Tibial nerve (tissue), 4 donors: ENCODE measurements at regions not wholly inside any gene's neighbourhood (a gene's known extent, or its start where the extent isn't known, plus 50 kb on each side); places are given as distances from the start of the nearest gene placed in this dataset.

ENCODE experiments used
- DNase-seq, 2 donors: peaks; one replicate each; pipeline ENCODE4 v3.0.0-alpha.2; 2019; ENCODE audit warnings: low spot score in 2 of 2
- H3K27ac ChIP-seq, 4 donors: fragments of 200-600 bp; sonication (generic) in 3 of 4; one replicate each; pipeline ENCODE4 v1.5.1; 2017 to 2019; ENCODE audit warnings: mild to moderate bottlenecking in 1 of 4
- H3K27me3 ChIP-seq, 2 donors: fragments of 200-600 bp; sonication (generic) in 1 of 2; one replicate each; pipeline versions ENCODE4 v1.5.1 to v1.6.0; 2017 to 2019
- H3K36me3 ChIP-seq, 3 donors: fragments of 200-600 bp; sonication (generic); one replicate each; pipeline ENCODE4 v1.5.1; 2018 to 2019
- H3K4me1 ChIP-seq, 4 donors: fragments of 200-600 bp; sonication (generic) in 3 of 4; one replicate each; pipeline ENCODE4 v1.5.1; 2017 to 2019
- H3K4me3 ChIP-seq, 4 donors: fragments of 200-600 bp; sonication (generic) in 3 of 4; one replicate each; pipeline ENCODE4 v1.5.1; 2017 to 2019; ENCODE audit warnings: mild to moderate bottlenecking in 1 of 4, moderate library complexity in 1 of 4
- H3K9me3 ChIP-seq, 4 donors: fragments of 200-600 bp; sonication (generic) in 3 of 4; one replicate each; pipeline ENCODE4 v1.5.1; 2017 to 2019
- EP300 ChIP-seq, 2 donors: sonication (generic); formaldehyde crosslinking; IDR thresholded peaks; one replicate each; pipeline ENCODE4 v1.6.1; 2017; ENCODE audit warnings: antibody characterized with exemption in 2 of 2, mild to moderate bottlenecking in 1 of 2
- POLR2A ChIP-seq, 2 donors: fragments of 450-650 bp; IDR thresholded peaks; one replicate each; pipeline ENCODE4 v1.6.1; 2017; ENCODE audit warnings: antibody characterized with exemption in 2 of 2, mild to moderate bottlenecking in 2 of 2, moderate library complexity in 2 of 2
- WGBS, 2 donors: methylation state at CpG; one replicate each; pipeline ENCODE4 v1.1.5; 2018; 5-methylcytosine and 5-hydroxymethylcytosine counted together
- TF ChIP-seq, protein P1 (sequence below), 5 experiments: fragments of 200-600 bp in 3 of 5; fragments of 450-650 bp in 2 of 5; sonication (generic) in 3 of 5; IDR thresholded peaks; one replicate each; pipeline ENCODE4 v1.5.1; 2016 to 2019; ENCODE audit warnings: antibody characterized with exemption in 5 of 5, mild to moderate bottlenecking in 3 of 5, moderate library complexity in 2 of 5

DNA sequence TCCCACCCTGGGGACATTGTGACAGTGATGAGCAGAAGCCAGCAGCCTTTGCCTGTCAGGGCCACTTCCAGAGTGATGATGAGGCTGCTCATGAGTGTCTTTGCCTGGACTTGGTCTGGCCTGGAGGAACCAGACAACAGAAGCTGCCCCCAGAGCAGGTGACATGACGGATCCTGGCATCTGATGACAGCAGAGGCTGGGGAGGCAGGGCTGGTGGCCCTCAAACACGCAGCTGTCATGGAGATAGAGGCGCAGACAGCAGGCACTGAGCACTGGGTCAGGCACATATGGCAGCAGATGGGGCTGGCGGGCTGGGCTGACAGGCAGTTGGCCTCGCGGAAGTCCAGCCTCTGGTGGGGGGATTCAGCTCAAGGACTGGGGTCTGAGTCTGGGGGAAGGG is 66.4 kb upstream of the STUM start:
- TF ChIP-seq, protein P1, sequence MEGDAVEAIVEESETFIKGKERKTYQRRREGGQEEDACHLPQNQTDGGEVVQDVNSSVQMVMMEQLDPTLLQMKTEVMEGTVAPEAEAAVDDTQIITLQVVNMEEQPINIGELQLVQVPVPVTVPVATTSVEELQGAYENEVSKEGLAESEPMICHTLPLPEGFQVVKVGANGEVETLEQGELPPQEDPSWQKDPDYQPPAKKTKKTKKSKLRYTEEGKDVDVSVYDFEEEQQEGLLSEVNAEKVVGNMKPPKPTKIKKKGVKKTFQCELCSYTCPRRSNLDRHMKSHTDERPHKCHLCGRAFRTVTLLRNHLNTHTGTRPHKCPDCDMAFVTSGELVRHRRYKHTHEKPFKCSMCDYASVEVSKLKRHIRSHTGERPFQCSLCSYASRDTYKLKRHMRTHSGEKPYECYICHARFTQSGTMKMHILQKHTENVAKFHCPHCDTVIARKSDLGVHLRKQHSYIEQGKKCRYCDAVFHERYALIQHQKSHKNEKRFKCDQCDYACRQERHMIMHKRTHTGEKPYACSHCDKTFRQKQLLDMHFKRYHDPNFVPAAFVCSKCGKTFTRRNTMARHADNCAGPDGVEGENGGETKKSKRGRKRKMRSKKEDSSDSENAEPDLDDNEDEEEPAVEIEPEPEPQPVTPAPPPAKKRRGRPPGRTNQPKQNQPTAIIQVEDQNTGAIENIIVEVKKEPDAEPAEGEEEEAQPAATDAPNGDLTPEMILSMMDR (IDR thresholded peaks at IDR 0.05), result no peak
- TF ChIP-seq EP300 (IDR thresholded peaks at IDR 0.05), result no peak
- no peak for TF ChIP-seq POLR2A (IDR thresholded peaks at IDR 0.05)
- WGBS, 2 donors, result 92 to 100% methylated on average over 5 to 6 of the region's 6 CpGs
- H3K9me3 ChIP-seq, result peaks cover 0 to 3% (median 0%) of the 10 kb centered on the region in 4 donors
- H3K4me1 ChIP-seq, result no peaks in the 10 kb centered on the region
- H3K27me3 ChIP-seq, result peaks cover 0 to 14% of the 10 kb centered on the region in 2 donors
- no peak for DNase-seq
- no peaks in the 10 kb centered on the region for H3K36me3 ChIP-seq
- H3K27ac ChIP-seq, result no peak overlapping the region
- no peak overlapping the region for H3K4me3 ChIP-seq

DNA sequence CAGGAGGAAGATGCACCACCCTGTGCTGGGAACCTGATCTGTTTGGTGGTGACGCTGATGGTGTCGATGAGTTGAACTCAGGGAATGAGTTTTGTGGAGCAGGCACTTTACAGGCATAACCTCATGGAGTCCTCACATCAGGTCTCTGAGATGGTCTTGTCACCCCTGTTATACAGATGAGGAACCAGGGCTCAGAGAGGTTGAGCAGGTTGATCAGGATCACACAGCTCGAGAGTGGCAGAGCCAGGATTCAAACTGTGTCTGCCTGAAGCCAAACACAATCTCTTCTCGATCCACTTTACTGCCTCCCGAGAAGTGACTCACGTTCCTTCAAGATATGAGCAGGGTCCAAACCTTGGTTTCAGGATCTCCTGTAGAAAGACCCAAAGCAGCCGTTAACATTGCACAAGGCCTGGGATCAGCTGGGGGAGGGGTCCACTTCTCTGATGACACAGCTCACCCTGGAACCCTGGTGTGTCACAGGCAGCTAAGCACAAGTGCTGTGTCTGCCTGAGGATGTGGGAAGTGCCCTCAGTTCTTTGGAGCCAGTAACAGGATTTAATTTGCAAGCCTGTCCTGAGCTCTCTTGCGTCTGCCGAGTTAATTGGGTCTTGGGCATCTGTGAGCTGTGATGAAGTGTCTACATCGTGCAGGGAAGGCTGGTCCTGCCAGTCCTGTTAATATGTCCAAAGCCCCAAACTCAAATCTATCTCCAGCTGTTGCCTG is 65.4 kb upstream of the STUM start:
- Histone ChIP-seq H3K9me3 (peaks cover 0 to 3% (median 0%) of the 10 kb centered on the region in 4 donors), H3K36me3 (no peaks in the 10 kb centered on the region), H3K27me3 (peaks cover 0 to 14% of the 10 kb centered on the region in 2 donors), H3K4me3 (no peak overlapping the region), H3K27ac (no peak overlapping the region), H3K4me1 (no peaks in the 10 kb centered on the region)
- DNase-seq, result no peak
- TF ChIP-seq, protein P1 (IDR thresholded peaks at IDR 0.05), result no peak
- TF ChIP-seq EP300 (IDR thresholded peaks at IDR 0.05) (no peak), POLR2A (IDR thresholded peaks at IDR 0.05) (no peak)
- WGBS, 2 donors, result 78 to 84% methylated on average over 9 to 10 of the region's 10 CpGs

DNA sequence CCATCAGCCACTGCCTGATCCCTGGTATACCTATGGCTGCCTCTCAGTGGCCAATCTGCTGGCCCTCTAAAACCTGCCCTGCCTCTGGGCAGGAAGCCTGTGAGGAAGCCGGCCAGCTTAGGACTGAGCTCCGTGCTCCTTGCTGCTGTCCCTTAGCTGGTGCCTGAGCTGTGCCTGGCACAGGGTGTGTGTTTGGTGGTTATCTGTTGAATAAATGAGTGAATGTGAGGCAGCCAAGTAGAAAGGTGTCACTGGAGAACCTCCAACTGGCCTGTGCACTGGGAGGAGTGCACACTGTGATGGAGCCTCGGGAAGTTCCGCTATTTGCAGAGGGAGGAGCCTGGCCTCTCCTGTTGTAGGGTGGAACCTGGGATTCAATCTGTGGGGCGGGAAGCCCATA is 63.4 kb upstream of the STUM start:
- Histone ChIP-seq H3K36me3 (no peaks in the 10 kb centered on the region), H3K27ac (no peak overlapping the region), H3K4me3 (no peak overlapping the region), H3K4me1 (no peaks in the 10 kb centered on the region), H3K9me3 (peaks cover 0 to 3% (median 0%) of the 10 kb centered on the region in 4 donors), H3K27me3 (peaks cover 0 to 14% of the 10 kb centered on the region in 2 donors)
- 63 to 82% methylated on average over 5 of the region's 5 CpGs for WGBS, 2 donors
- DNase-seq, result no peak
- TF ChIP-seq POLR2A (IDR thresholded peaks at IDR 0.05), result no peak
- TF ChIP-seq, protein P1 (IDR thresholded peaks at IDR 0.05), result no peak
- no peak for TF ChIP-seq EP300 (IDR thresholded peaks at IDR 0.05)

DNA sequence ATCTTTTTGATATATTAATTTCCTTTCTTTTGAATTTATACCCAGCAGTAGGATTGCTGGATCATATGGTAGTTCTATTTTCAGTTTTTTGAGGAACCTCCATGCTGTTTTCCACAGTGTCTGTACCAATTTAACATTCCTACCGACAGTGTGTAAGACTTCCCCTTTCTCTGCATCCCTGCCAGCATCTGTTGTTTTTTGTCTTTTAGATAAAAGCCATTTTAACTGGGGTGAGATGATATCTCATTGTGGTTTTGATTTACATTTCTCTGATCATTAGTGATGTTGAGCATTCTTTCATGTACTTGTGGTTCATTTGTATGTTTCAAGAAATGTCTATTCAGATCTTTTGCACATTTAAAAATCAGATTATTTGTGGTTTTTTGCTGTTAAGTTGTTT is 62.4 kb upstream of the STUM start:
- 39 to 66% methylated on average over 1 of the region's 1 CpG for WGBS, 2 donors
- Histone ChIP-seq H3K27ac (no peak overlapping the region), H3K27me3 (peaks cover 0 to 14% of the 10 kb centered on the region in 2 donors), H3K4me1 (no peaks in the 10 kb centered on the region), H3K9me3 (peaks cover 0 to 3% (median 0%) of the 10 kb centered on the region in 4 donors), H3K4me3 (no peak overlapping the region), H3K36me3 (no peaks in the 10 kb centered on the region)
- DNase-seq, result no peak
- TF ChIP-seq, protein P1 (IDR thresholded peaks at IDR 0.05), result no peak

DNA sequence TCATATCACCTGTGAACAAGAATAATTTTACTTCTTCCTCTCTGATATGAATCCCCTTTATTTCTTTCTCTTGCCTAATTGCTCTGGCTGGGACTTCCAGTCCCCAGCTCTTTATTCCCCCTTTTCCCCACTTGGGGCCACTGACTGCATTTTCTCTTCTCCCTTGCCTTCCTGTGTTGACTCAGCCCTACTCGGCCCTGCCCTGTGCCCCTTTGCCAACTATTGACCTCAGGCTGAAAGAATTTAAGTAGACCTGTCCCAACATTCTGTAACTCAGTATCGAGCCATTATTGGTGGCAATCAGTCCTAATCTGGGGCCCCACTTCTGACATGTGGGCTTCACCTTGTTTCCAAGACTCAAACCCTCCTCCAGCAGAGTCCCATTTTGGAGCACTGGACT is 60.6 kb upstream of the STUM start:
- H3K27ac ChIP-seq, result no peak overlapping the region
- H3K27me3 ChIP-seq, result peaks cover 0 to 14% of the 10 kb centered on the region in 2 donors
- no peaks in the 10 kb centered on the region for H3K36me3 ChIP-seq
- peaks cover 0 to 3% (median 0%) of the 10 kb centered on the region in 4 donors for H3K9me3 ChIP-seq
- no peak overlapping the region for H3K4me3 ChIP-seq
- 65 to 69% methylated on average over 2 of the region's 2 CpGs for WGBS, 2 donors
- TF ChIP-seq EP300 (IDR thresholded peaks at IDR 0.05) (no peak), POLR2A (IDR thresholded peaks at IDR 0.05) (no peak)
- TF ChIP-seq, protein P1 (IDR thresholded peaks at IDR 0.05), result no peak
- H3K4me1 ChIP-seq, result no peaks in the 10 kb centered on the region
- no peak for DNase-seq
